HG02623 (cell line): ENCODE measurements at regions not wholly inside any gene's neighbourhood (a gene's known extent, or its start where the extent isn't known, plus 50 kb on each side); places are given as distances from the start of the nearest gene placed in this dataset.

Experiments used
- ATAC-seq: cut with Tn5 transposase; IDR thresholded peaks from one replicate; pipeline ENCODE4 v1.9.1; 2021; ENCODE audit warnings: moderate library complexity; ENCODE audit not compliant: unreplicated experiment

DNA sequence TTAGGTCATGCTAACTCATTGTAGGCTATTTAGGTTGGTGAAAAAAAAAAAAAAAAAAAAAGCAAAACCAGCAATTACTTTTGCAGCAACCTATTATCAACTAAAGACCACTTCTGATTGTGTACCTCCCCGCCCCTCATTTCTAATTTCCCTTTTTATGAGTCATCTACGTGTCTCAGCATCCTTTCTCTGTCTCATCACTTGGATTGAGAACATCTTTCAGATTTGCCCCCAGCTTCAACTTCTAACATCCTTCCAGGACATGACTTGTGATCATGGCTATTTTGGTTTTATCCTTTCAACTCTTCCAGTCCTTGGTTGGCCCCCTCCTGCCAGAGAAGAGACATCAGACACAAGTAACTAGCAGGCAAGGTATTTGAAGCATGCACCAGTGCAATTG is 156.7 kb upstream of the CCN2 start:
- ATAC-seq: no peak

DNA sequence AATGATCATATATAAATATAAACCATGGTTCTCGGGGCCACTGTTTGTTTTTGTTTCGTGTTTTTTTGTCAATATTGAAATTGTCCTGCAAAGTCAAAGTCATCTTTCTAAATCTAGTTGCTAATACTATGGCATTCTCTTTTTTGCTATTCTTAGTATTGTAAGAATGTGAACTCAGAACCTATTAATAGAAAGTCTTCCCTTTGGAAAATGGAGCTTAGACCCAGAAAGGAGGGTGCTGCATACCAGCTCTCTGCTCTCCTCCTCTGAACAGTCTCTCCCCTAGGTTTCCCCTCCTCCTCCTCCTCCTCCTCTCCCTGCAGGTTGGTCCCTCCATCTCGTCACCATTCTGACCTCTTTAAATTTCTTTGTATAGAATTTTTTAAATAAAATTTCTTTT is 150.4 kb upstream of the CCN2 start:
- ATAC-seq: no peak

DNA sequence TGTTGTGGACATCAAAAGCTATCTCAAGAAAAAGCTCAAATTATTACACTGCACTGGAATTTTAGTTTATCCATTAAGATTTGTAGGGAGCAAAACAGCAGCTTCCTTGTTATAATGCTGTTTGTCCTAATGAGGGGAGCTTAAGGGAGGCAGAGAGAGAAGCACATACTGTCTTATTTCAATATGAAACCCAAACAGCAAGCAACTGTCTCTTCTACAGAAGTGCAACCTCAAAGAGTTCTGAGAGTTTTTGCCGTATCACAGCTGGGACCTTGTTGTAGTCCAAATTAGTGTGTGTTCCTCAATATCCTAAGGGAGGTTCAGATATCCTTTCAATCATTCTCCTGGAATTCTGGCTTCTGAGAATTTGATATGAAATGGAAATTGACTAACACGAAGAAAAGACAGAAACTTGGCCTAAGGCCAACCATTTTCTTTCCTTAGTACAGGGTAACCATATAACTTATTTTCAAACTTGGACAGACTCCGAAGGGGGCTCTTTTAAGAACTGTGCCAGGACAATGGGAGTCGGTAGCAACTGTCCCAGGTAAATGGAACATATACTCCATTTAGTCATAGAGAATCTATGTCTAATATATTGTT is 149.3 kb upstream of the CCN2 start:
- no peak for ATAC-seq

DNA sequence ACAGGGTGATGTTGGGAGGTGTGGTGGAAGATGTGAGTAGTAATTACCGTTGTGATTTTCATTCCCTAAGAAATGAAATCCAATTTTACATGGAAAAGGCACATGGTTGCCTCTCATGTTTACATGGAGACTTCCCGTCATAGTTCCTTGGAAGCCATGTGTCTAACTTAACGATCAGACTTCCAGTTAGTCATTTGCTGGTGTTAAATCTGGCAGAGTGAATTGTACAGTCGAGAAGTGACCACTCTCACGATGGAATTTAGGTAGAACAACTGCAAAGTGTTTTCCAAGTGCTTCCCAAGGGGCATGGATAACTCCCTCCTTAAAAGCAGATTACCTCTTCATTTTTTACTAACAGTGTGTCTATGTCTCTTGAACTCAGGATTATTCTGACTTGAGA is 145.8 kb upstream of the CCN2 start:
- ATAC-seq: no peak

DNA sequence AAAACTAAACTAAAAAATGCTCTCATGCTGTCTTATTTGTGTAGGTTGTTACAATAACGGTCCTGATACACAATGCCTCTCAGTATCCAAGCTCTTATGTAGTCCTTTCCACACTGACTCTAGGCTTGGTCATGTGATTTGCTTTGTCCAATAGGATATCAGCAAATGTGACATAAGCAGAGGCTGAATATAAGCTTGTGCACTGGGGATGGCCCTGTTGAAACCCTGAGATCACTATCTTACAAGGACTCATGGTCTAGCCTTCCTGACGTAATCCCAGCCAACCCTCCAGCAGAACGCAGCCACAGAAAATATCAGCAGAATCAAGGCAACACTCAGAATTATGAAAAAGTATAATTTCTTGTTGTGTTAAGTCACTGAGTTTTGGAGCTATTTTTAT is 145.1 kb upstream of the CCN2 start:
- no peak for ATAC-seq

DNA sequence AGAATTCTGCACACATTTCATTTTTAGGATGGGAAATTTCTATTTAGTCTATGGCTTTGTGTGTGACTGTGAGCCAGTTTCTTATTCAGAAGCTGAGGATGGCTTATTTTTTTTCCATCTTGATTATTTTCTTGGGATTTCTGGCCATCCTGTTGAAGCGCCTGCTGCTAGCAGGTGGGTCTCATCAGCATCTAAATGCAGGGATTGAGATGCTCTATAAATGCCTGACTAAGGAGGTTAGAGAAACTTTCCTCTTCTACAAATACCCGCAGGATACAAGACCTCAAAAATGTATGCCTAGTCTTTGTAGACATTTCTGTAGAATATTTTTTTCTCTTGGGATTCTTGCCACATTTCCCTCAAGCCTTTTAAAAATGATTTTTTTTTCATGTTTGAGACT is 138.0 kb upstream of the CCN2 start:
- ATAC-seq: no peak

DNA sequence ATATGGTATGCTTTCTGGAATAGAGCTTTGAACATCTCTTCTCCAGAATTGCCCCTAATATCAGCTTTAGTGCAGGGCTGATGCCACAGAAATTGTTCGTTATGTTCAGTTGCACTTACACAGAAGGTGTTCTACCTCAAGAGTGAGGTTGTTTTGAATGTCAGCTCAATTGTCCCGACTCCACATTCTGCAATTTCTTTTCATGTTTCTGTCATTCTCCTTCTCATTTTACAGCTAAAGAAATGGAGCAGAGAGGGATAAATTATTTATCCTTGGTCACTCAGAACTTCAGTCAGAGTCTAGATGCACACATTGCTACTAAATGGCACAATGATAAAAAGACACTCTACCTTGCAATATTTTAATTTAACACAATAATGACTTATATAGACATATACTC is 137.0 kb upstream of the CCN2 start:
- no peak for ATAC-seq

DNA sequence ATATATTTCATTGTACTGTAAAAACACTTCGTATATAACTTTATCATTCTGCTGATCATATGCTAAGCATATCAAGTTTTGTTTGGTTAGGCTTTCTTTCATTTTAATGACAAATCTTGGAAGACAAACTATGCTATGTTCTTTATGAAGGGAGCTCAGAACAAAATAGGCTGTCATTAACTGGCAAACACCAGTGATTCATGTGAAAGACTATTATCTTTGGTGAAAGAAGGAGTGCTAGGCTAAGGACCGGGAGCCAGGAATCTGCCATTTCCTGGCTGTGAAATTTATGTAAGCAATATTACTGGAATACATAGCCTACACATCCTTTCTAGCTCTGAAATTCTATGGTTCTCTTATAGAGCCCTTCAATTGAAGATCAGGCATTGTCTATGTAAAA is 136.2 kb upstream of the CCN2 start:
- no peak for ATAC-seq

DNA sequence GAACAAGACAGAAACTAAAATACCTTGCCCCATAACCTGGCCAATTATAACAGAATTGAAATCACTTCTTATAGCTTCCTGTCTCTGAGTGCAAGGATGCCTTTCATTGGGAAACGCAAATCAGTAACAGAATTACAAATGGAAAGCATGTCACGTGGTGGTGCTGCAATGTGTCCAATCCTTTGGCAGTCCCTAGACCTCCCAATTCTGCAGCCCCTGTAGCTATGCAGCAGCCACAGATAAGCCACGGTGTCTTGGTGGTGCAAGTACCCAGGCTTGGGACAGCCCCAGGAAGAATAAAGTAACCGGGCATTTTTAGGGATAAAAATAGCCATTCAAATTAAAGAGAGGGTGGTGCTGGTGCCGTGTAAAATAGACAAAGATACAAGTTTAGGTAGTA is 134.6 kb upstream of the CCN2 start:
- ATAC-seq: no peak

DNA sequence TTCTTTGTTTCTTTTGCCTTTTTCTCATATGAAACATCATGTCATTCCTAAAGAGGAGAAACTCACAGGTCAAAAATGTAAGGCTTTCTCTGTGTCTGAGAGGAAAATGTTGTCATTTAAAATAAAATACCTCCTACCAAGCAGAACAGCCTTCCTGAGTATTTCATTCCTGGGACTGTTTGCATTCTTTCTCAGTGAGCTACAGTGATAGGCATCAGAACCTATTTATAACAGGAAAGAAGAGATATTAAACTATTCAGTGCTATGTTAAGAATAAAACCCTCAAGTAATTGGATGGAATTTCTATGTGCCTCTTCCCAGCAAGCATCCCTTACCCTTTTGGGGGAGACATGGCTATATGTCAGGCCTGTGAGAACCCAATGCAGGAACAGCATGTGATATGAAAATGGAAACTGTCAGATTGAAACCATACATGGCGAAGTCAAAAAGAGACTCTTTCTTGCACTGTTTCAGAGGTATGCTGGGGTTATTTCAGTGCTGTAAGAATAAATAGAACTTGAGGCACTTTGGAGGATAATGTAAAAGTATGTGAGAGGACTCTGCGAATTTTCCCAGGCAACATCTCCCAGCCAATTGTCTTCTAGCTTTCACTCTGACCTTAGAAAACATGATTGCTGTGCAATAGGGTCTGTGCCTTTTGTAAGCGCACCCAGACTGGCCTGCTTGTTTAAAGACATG is 133.8 kb upstream of the CCN2 start:
- ATAC-seq: peak; percentile 85

DNA sequence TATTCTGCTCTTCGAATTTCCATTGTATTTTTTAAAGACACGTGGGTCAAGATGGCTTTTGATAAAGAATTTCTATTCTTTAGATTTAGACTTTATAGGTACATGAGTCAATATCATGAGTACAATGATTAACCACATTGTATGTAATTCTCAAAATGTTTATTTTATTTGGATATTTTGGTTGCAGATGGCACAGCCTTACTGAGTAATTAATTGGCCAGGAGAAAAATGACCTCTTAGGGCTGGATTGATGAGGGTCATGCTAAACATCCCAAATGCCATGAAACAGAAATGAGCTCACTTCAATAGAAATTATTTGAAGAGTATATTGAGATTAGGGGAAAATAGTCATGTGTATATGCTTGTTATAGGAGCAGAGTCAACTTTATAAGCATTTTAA is 131.2 kb upstream of the CCN2 start:
- no peak for ATAC-seq

DNA sequence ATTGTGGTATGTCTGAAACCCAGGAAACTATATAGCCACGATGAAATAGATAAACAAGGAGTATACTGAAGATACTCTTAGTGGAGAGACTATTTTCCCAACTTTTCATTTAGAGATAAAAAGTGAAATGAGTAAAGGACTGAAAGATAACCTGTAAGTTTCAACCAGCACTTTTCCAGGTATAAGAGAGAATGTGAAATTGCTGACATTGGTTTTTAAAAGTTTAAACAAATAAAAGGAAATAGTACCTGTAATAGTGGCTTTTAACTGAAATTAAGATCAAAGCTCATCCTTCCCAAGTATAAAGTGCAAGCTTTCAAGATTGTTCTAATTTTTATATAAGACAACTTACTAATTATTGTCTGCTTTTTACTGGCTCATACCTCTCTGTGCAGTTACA is 130.2 kb upstream of the CCN2 start:
- ATAC-seq: no peak

DNA sequence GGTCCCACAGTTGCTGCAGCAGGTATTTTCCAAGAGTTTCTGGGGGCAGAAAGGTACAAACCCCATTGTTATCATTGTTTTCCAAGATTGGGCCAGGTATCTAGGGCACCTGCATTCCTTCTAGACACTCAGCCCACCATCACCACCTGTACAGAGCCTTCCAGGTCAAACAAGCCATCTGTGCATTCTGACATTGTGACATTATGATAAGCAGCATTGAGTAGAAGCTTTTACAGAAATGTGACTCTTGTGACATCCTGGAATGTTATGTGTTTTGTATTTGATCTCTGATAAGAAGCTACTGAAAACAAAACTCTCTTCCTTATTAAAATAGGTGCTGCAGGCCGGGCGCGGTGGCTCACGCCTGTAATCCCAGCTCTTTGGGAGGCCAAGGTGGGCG is 128.1 kb upstream of the CCN2 start:
- ATAC-seq: no peak

DNA sequence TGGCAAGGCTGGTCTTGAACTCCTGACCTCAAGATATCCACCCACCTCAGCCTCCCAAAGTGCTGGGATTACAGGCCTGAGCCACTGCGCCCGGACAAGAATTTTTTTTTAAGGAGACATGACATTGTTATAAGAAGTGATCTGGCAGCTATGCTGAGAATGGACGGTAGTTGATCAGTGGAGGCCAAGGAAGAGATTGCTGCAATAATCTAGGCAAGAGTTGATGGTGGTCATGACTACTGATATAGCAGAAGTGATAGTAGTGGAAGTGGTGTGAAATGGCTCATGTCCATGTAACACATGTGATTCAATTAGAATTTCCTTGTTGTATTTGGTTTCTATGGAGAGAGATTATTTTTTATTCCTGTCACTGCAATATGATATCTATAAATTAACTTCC is 125.3 kb upstream of the CCN2 start:
- no peak for ATAC-seq

DNA sequence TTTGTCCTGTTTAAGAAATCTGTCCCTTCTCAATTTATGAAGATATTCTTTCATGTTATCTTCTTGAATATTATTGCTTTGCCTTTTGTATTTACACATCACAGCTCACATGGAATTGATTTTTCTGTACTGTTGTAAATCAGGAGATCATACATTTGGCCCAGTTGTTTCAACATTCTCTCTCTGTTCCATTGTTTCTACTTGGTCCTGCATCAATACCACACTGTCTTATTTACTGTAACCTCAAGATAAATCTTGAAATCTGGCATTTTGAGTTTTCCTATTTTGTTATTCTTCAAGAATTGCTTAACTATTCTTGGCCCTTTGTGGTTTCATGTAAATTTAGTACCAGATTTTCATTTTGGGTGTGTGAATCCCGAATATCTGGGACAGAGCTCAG is 121.7 kb upstream of the CCN2 start:
- no peak for ATAC-seq

DNA sequence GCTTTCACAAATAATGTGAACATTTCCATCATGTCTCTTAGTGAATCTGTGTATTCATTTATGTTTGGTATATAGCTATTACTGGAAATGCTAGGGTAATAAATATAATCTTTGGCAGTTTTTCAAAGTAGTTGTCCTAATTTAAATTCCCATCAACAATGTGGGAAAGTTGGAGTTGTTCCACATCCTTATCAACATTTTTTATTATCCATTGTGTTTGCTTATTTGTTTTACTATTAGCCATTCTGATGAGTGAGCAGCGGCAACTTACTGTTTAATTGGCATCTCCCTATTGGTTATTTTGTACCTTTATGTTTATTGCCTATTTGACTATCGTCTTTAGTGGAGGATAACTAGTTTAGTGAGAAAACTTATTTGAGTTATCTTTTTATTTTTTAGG is 121.1 kb upstream of the CCN2 start:
- ATAC-seq: no peak

DNA sequence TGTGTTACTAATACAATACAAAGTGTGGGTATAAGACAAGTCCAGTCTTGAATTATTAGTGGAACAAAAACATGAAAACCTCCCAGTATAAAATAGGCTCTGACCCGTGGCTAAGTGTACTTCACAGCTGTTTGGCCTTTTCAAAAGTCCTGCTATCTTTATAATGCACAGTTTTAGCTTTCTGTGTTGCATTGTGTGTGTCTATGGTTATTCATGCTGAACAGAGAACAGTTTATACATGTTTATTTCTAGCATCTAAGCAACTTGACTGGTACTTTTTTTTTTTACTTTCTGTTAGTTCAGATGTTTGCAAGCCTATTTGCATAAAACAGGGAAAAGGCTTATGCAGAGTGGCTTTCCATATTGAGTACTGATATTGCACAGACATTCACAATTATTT is 119.2 kb upstream of the CCN2 start:
- ATAC-seq: no peak

DNA sequence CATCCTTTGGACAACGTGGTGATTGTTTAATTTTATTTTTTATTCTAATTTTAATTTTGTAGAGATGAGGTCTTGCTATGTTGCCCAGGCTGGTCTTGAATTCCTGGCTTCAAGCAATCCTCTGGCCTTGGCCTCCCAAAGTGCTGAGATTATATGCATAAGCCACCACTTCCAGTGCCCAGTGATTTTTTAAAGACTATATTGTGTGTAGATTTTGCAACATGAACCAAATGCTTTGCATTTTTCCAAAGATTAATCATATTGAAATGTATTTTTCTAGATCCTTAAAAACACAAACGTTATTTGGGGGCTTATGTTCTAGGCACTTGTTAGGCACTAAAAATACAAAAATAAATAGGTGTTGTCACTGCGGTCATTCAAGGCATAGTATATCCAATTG is 117.6 kb upstream of the CCN2 start:
- ATAC-seq: no peak

DNA sequence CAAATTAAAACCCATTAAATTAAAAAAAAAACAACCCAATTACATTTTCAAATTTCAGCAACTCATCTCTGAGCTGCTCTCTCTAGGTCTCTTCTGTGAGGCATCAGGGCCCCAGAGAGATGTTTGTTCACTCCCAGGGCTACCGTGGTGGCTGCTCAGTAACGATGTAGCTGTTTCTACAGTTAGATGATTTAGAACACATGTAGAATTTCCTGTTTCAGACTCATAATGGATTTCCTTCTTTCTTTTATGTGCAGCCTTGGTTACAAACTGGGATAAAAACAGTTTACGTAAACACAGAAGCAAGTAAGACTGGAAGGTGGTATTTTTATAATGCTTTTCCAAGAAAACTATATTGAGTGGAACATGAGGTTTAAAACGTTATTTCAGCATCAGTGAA is 116.1 kb upstream of the CCN2 start:
- ATAC-seq: no peak

DNA sequence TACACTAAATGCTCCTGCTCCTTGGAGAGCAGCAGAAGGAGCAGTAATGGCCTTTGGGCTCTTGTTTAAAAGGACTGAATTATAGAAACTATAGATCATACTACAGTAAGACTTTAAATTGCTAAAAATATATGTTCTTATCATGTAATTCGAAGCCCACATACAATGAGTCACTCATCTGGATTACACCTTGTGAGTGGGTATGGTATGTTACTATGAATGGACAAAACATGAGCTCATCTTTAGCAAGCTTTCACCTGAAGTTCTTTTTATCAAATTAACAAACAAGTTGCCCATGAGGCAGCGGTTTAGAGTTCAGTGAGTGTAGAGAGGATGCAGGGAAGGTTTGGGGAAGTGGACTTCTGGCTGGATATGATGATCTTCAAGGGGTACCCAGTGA is 114.4 kb upstream of the CCN2 start:
- no peak for ATAC-seq

DNA sequence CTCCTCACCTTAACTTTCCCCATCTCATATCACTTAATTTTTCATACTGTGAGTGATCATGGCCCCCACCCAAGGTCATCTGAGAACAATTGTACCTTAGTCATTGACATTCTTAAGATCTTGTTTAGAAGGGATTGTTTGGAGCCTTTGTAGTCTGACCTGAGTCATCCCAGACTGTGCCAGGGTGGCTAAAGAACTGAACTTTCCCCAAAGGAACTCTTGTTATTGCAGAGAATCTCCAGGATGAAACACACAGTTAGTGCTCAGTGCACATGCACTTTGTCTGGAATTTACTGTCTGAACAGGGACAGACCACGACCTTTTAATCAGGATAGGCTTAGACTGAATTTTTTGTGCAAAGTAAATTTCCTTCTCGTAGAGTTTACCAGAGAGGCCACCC is 112.6 kb upstream of the CCN2 start:
- ATAC-seq: no peak

DNA sequence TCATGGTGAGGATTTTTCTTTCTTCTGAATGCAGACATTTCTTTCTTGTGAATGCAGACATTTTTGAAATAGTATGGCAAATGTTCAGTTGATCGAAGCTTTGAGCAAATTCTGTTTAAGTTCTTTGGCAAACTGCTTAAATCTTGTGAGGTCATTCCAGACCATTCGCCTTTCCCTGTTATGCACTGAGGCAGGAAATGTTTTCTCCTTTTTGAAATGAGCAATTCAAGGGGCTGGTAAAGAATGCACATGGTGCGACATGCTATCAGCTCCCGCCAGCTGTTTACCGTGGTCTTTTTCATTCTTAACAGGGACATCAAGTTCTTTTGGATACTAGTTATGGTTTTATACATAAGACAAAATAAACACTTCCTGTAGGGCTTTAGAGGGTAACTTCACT is 112.0 kb upstream of the CCN2 start:
- no peak for ATAC-seq

DNA sequence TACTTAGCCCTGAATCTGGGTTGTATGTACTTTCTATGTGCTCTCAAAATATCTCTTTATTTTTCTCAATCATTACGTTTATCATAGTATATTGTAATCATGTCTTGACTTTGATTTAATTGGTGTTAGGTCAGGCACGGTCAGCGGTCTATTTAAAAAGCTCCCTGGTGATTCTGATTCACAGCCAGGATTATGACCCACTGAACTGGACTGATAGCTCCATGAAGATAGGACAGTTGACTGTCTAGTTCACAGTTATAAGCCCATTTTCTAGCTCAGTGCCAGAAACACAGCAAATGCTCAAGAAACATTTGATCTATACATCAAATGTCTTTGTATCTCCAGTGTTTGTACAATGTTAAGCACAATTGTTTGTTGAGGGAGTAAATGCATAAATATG is 111.5 kb upstream of the CCN2 start:
- no peak for ATAC-seq
